Fibroblast of lung (primary cell): ENCODE measurements at regions not wholly inside any gene's neighbourhood (a gene's known extent, or its start where the extent isn't known, plus 50 kb on each side); places are given as distances from the start of the nearest gene placed in this dataset.

Source experiments
- EZH2 ChIP-seq: IDR thresholded peaks from 2 replicates; pipeline ENCODE4 v1.5.1; 2012; ENCODE audit warnings: low read length, control low read depth, mild to moderate bottlenecking; ENCODE audit errors: missing control alignments
- TF ChIP-seq, protein P1 (sequence below), 2 donors: IDR thresholded peaks in 1 of 2; conservative IDR thresholded peaks in 1 of 2; 1 replicate in 1 of 2; 2 replicates in 1 of 2; pipeline ENCODE4 v1.5.1; 2011 to 2012; ENCODE audit warnings: low read length in 2 of 2, control low read depth in 1 of 2, inconsistent platforms in 1 of 2, low read depth in 1 of 2, mild to moderate bottlenecking in 1 of 2

- TF ChIP-seq, protein P1, sequence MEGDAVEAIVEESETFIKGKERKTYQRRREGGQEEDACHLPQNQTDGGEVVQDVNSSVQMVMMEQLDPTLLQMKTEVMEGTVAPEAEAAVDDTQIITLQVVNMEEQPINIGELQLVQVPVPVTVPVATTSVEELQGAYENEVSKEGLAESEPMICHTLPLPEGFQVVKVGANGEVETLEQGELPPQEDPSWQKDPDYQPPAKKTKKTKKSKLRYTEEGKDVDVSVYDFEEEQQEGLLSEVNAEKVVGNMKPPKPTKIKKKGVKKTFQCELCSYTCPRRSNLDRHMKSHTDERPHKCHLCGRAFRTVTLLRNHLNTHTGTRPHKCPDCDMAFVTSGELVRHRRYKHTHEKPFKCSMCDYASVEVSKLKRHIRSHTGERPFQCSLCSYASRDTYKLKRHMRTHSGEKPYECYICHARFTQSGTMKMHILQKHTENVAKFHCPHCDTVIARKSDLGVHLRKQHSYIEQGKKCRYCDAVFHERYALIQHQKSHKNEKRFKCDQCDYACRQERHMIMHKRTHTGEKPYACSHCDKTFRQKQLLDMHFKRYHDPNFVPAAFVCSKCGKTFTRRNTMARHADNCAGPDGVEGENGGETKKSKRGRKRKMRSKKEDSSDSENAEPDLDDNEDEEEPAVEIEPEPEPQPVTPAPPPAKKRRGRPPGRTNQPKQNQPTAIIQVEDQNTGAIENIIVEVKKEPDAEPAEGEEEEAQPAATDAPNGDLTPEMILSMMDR (conservative IDR thresholded peaks at IDR 0.05 in 1 of 2, IDR thresholded peaks at IDR 0.05 in 1 of 2; ENCODE audit: low read depth in 1 of 2, low read length in 2 of 2): no peak
- no peak for TF ChIP-seq EZH2
These were observed 50.1 kb upstream of the IFRD1 start for GRCh38 chr7:112400141-112400540.
